Suppressor macrophage treated with lipopolysaccharide for 4 hours (primary cell): ENCODE measurements at regions not wholly inside any gene's neighbourhood (a gene's known extent, or its start where the extent isn't known, plus 50 kb on each side); places are given as distances from the start of the nearest gene placed in this dataset.
"Not testable (repeated sequence)": the region's sequence is repeated elsewhere in the genome, so short reads cannot be mapped to it uniquely, and the experiment has no call there.

ENCODE experiments used
- DNase-seq: peaks from one replicate; pipeline ENCODE4 v3.0.0-alpha.2; 2020

- DNase-seq, result not testable (repeated sequence)
Observed at GRCh38 chr2:87521489-87521888, 226.4 kb upstream of the PLGLB2 start.

DNA sequence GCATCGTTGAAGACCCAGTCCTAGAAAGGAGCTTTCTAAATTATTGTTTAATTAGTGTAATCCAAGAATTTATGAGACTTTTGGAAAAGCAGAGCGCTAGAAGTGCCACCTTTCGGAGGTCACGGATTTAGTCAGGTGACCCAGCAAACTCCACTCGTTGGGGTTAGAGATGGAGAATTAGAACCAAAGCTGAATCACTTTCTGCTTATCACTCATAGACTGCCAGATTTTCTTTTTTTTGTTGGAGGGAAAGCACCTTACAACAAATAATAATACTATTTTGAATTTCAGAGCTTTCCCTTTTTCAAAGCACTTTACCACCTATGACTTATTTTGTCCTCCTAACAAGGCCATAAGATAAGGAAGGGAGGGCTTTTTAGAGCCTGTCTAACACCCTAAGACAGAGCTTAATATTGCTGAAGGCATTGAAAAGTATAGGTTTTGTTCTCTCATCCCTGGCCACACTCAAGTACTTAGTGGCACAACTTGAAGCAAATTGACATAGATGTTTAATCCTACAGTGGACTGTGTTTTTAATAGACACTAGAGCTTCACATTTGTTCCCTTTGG, 223.2 kb upstream of the PLGLB2 start:
- DNase-seq, result not testable (repeated sequence)

GRCh38 chr2:87525497-87525991, 222.3 kb upstream of the PLGLB2 start:
- not testable (repeated sequence) for DNase-seq

DNA sequence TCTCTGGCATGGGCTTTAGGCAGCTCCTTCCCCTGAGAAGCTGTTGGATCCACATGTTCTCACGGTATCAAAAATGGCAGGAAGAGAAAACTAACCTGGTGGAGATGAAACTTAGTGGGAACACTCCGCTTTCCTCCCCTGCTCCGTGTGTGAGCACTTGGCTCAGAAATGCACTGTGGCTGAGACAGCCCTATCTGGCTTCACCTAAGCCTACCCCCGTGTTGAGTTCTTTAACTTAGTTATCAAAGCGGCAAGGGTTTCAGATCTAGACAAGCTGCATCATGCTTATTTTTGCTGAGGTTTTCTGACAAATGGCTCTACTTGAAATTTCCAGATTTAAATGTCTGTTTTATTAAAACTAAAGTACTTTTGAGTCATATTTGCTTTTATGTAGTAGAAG, 221.6 kb upstream of the PLGLB2 start:
- DNase-seq, result not testable (repeated sequence)

GRCh38 chr2:87531968-87532715, 215.7 kb upstream of the PLGLB2 start:
- DNase-seq, result peak; percentile 42

DNA sequence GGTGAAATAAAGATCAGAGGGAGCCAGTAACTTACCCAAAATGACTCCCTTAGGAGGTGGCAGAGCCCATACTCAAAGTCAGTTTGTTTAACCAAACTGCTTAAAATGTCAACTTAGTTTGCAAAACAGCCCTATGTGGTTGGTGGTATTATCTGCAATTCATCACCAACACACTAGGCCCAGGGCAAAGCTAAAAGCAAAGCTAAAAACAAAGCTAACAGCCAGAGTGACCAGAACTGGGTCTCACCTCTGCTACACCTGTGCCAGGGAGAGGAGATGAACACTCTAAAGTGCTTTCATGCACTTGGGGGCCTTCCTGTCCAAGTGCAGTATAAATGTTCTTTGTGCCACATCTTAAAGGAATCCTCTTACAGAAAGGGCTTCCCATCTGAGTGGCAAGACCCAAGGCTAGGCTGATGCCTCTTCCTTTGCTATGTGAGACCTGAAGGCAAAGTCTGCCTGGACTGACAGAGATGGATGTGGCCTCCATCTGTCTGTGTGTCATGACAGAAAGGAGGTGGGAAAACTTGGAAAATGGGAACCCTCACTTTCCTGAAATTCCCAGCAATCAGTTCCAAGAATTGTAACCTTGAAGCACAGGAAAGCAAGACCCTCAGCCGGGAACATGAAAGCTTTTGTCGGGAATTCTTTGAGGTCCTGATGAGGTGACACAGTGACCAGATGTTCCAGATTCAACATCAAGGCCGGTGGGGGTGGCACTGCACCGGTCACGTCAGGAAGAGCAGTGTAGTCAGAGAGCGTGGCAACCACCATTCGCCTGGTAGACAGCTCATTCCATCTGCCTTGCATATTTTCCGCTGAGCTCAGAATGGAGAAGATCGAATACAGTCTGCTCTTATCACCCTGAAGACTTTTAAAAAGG, 214.3 kb upstream of the PLGLB2 start:
- peak; percentile 82 for DNase-seq

- not testable (repeated sequence) for DNase-seq
Observed at GRCh38 chr2:87534273-87534889, 213.5 kb upstream of the PLGLB2 start.

DNA sequence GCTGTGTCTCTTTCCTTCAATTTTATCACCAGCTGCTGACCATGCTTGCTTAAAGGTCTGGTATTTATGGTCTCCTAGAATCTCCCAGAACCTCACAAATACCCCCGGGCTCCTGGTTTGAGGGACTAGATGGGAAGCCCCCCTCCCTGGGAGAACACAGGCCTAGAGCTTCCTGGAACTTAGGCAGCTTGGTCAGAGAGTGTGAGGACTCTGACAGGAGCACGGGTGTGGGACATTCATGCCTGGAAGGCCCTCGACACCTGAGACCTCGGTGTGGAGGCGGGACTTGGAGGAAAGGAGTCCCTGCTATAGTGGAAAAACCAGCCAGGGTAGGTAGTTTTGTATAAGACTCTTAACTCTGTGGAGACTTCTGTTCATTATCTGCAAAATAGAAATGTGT, 211.5 kb upstream of the PLGLB2 start:
- DNase-seq, result not testable (repeated sequence)

DNA sequence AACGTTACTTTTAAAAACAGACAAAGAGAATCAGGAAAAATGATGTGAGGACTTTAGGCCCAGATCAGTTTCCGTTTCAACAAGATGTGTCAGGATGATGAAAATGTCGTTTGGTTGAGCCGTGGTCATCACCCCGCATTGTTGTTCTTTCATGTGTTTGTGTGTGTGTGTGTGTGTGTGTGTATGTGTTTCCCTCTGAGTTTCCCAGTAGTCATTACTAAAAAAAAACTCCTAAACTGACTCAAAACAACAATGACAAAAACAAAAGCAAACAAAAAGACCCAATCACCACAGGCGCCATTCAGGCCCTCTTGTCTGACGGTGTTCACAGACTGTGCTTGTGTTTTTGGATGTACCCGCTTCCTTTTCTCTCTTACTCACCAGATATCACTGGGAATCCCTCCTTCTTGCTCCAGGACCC, 210.6 kb upstream of the PLGLB2 start:
- peak; percentile 64 for DNase-seq

DNA sequence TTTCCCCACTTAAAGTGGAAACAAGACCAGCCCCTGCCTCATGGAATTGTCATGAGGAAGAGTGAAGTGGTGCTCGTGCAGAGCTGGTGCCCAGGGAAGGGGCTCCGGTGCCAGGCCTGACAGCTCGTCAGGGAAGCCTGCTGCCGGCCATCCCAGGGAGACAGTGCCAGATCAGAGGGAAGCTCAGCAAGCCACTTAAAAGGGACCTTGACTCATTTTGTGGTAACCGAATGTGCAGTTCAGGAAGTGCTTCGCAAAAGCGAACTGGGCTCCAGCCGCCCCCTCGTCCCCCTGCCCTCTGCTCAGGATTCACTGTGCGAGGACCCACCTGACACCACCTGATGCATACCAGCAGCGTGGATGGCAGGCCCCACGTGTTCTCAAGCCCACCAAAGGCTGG, 209.6 kb upstream of the PLGLB2 start:
- DNase-seq, result not testable (repeated sequence)

- DNase-seq, result peak; percentile 85
Observed at GRCh38 chr2:87539151-87539943, 208.5 kb upstream of the PLGLB2 start.

GRCh38 chr2:87540242-87540641, 207.6 kb upstream of the PLGLB2 start:
- DNase-seq, result peak; percentile 30

GRCh38 chr2:87542599-87543174, 205.2 kb upstream of the PLGLB2 start:
- DNase-seq, result not testable (repeated sequence)

DNA sequence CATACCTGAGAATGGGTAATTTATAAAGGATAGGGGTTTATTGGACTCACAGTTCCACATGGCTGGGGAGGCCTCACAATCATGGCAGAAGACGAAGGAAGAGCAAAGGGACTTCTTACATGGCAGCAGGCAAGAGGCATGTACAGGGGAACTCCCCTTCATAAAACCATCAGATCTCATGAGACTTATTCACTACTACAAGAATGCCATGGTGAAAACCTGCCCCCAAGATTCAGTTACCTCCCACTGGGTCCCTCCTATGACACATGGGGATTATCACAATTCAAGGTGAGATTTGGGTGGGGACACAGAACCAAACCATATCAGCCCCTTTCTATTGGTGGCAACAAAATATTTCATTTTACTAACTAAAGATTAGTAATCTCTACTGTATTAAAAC, 204.1 kb upstream of the PLGLB2 start:
- not testable (repeated sequence) for DNase-seq

GRCh38 chr2:87547106-87547505, 200.8 kb upstream of the PLGLB2 start:
- DNase-seq, result peak; percentile 26

- DNase-seq, result not testable (repeated sequence)
Observed at GRCh38 chr2:87547966-87548365, 199.9 kb upstream of the PLGLB2 start.

- not testable (repeated sequence) for DNase-seq
Observed at GRCh38 chr2:87548681-87549536, 199.0 kb upstream of the PLGLB2 start.

GRCh38 chr2:87549561-87550202, 198.2 kb upstream of the PLGLB2 start:
- DNase-seq, result not testable (repeated sequence)

- not testable (repeated sequence) for DNase-seq
Observed at GRCh38 chr2:87554678-87555077, 193.2 kb upstream of the PLGLB2 start.

- not testable (repeated sequence) for DNase-seq
Observed at GRCh38 chr2:87555082-87555481, 192.8 kb upstream of the PLGLB2 start.
